Fibroblast of pulmonary artery (primary cell): ENCODE measurements at regions not wholly inside any gene's neighbourhood (a gene's known extent, or its start where the extent isn't known, plus 50 kb on each side); places are given as distances from the start of the nearest gene placed in this dataset.
"Not testable (repeated sequence)": the region's sequence is repeated elsewhere in the genome, so short reads cannot be mapped to it uniquely, and the experiment has no call there.

Experiments used
- DNase-seq: peaks from one replicate; pipeline ENCODE4 v3.0.0-alpha.2; 2010; ENCODE audit warnings: low read depth
- H3K4me3 ChIP-seq: replicated peaks from 2 replicates; pipeline ENCODE4 v1.5.1; 2011; ENCODE audit warnings: low read depth, mild to moderate bottlenecking, control low read depth, low read length, moderate library complexity
- TF ChIP-seq, protein P1 (sequence below): IDR thresholded peaks from 2 replicates; pipeline ENCODE4 v1.5.1; 2011; ENCODE audit warnings: mild to moderate bottlenecking, control low read depth, low read length, inconsistent platforms; ENCODE audit errors: missing control alignments

DNA sequence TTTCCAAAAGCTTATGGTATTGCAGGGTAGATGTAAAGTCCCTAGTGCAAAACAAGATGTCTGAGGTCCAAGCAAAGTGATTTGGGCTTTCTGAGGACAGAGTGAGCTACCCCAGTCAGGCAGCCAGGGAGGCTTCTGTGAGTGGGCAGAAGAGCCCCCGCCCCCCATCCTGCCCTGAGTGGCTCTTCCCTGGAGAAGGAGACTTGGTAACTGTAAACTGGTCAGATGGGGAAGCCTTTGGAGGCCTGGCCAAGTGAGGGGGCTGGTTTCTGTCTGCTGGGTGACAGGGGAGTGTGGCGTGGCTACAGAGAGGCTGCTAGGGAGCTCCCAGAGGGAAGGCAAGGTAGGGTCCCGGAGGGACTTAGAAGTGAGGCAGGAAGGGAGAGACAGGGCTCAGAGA, 181.3 kb upstream of the HAAO start:
- H3K4me3 ChIP-seq: no peak overlapping the region
- no peak for DNase-seq
- TF ChIP-seq, protein P1, sequence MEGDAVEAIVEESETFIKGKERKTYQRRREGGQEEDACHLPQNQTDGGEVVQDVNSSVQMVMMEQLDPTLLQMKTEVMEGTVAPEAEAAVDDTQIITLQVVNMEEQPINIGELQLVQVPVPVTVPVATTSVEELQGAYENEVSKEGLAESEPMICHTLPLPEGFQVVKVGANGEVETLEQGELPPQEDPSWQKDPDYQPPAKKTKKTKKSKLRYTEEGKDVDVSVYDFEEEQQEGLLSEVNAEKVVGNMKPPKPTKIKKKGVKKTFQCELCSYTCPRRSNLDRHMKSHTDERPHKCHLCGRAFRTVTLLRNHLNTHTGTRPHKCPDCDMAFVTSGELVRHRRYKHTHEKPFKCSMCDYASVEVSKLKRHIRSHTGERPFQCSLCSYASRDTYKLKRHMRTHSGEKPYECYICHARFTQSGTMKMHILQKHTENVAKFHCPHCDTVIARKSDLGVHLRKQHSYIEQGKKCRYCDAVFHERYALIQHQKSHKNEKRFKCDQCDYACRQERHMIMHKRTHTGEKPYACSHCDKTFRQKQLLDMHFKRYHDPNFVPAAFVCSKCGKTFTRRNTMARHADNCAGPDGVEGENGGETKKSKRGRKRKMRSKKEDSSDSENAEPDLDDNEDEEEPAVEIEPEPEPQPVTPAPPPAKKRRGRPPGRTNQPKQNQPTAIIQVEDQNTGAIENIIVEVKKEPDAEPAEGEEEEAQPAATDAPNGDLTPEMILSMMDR: no peak

DNA sequence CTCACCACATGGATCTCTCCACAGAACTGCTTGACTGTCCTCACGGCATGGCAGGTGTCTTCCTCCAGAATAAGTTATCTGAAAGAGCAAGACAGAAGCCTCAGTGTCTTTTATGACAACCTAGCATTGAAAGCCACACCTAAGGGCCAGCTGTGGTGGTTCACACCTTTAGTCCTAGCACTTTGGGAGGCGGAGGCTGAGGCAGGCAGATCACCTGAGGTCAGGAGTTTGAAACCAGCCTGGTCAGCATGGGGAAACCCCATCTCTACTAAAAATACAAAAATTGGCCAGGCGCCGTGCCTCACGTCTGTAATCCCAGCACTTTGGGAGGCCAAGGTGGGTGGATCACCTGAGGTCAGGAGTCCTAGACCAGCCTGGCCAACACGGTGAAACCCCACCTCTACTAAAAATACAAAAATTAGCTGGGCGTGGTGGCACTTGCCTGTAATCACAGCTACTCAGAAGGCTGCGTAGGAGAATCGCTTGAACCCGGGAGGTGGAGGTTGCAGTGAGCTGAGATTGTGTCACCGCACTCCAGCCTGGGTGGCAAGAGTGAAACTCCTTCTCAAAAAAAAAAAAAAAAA, 180.6 kb upstream of the HAAO start:
- not testable (repeated sequence) for DNase-seq, H3K4me3 ChIP-seq

GRCh38 chr2:42971947-42972736, 179.8 kb upstream of the HAAO start:
- H3K4me3 ChIP-seq: no peak overlapping the region
- TF ChIP-seq, protein P1: no peak
- DNase-seq: no peak

DNA sequence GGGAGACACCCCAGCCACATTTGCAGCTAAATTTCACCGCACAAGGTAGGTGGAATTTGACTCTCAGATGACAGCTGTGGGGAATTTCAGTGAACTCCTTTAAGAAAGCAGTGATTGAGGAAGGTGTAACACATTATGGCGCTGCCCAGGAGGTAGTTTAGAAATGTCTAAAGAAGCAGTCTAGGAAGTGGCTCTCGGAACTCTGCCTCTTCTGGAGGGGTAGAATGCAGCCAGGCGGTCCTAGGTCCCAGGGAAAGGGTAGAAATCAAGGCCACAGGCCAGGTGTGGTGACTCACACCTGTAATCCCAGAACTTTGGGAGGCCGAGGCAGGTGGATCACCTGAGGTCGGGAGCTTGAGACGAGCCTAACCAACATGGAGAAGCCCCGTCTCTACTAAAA, 179.0 kb upstream of the HAAO start:
- TF ChIP-seq, protein P1: no peak
- H3K4me3 ChIP-seq: no peak overlapping the region
- no peak for DNase-seq

GRCh38 chr2:42970151-42970550, 177.8 kb upstream of the HAAO start:
- no peak overlapping the region for H3K4me3 ChIP-seq
- TF ChIP-seq, protein P1: no peak
- no peak for DNase-seq

DNA sequence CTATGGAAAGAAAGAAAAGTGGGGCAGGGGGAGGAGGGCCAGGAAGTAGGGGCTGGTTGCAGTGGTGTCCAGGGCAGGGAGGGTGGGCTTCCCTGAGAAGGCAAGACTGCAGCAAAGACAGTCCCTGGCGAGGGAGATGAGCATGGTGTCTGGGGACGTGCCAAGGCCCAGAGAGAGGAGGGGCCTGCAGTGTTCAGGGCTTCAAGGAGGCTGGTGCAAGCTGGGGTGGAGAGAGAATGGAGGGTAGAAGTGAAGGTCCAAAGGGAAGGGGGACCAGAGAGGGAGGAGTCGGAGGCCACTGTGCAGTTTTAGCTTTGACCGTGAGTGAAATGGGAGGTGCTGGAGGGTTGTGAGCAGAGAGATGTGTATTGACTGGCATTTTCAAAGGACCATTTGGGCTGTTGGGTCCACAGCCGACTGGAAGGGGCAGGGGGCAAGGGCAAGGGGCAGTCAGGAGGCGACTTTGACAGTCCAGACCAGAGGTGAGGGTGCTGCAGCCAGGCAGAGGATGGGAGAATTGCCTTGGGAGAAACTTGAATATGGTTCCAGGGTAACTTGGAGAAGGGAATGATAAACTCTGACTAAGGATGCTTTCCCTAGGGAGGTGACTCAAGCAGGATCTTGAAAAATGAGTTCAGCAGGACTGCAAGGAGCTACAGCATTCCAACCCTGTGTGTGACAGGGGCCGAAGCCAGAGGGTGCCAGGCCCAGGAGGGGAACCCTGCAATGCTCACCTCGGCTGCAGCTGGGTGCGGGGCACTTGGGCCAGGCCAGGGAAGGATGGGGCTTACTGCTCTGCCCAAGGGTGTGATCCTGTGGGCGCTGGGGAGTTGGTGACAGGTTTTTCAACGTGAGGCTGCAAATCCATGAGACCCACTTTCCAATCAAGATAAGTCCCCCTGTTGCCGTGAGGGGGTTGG, 177.1 kb upstream of the HAAO start:
- DNase-seq: peak; percentile 81
- TF ChIP-seq, protein P1: no peak
- no peak overlapping the region for H3K4me3 ChIP-seq
